NCI-H2029 treated with DMSO at 0.1 percent for 48 hours (cell line): ENCODE measurements at regions not wholly inside any gene's neighbourhood (a gene's known extent, or its start where the extent isn't known, plus 50 kb on each side); places are given as distances from the start of the nearest gene placed in this dataset.

Source experiments
- DNase-seq: peaks from one replicate; lab custom pipeline; 2025; lab: John Stamatoyannopoulos, UW

- no peak for DNase-seq
Measured at GRCh38 chr11:80074837-80075236, 634.0 kb upstream of the TENM4 start.

DNA sequence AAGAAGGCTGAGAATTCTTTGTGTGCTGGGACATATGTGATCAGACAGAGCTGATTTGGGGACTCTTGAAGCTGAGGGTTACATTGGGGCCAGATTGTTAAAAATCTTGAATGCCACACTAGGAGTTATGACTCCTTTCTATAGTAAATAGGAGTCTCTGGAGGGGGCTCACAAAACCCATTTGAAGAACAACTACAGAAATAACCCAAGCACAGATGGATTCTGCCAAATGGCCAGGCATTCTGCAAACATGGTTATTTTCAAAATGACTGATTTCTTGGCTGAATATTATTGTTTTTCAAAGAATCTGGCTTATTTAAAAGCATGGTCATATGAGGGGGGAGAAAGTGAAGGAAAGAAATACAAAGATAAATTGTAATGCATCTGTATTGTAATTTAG is 625.5 kb upstream of the TENM4 start:
- no peak for DNase-seq

DNA sequence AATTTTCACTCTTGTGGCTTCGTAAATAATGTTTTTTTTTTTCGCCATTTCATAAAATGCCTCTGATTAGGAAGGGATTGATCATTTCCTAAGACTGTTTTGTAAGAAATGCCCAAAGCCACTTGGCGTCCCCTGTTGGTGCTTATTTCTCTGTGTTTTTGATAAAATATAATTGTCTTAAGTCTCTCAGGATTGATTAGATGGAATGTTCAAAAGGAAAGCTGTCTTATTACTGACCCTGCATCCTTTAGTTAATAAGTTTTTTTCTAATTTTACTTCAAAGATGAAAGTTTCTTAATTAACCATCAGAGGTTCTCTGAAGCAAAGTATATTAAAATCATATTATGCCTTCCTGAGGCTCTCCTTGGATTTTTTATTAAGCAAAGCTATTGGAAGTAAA is 624.3 kb upstream of the TENM4 start:
- DNase-seq, result no peak

DNA sequence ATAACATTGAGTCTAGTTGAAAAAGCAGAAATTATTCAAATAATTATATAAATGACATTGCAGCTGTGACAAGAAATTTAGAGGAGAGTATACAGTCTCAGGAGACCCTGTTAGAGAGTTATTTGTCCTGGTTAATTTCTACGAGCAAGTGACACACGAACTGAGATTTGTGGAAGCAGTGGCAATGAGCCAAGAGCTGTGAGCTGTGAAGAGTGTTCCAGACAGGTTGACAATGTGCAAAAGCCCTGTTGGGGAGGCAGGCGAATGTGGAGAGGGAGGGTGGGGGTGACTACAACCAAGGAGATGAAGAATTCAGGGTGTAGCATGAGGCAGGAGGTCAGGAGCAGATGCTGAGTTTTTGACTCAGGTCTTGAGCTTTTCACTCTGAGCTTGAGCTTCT is 620.2 kb upstream of the TENM4 start:
- no peak for DNase-seq

DNA sequence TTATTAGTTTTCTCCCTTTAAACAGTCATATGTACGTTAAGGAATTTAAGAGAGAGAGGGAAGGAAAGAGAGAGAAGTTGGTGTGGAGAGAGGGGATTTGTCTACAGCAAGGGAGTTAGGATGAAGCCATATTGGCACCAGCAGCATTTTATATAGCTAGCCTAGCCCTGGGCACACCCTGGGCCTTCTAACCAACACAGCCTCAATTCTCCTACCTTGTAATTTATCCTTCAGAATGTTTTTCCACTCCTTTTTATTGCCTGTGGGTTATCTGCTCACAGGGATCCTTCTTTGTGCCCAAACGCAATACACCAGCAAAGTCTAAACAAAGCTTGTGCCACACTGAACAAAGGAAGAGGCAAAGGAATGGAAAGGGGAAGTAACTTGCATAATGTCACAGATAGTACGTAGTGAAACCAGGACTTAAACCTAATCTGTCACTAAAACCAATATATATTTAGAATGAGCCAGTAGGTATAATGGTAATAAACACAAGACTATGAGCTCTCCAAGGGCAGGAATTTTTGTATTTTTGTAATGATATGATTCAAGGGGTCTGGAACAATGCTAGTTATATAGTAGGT is 613.8 kb upstream of the TENM4 start:
- no peak for DNase-seq

DNA sequence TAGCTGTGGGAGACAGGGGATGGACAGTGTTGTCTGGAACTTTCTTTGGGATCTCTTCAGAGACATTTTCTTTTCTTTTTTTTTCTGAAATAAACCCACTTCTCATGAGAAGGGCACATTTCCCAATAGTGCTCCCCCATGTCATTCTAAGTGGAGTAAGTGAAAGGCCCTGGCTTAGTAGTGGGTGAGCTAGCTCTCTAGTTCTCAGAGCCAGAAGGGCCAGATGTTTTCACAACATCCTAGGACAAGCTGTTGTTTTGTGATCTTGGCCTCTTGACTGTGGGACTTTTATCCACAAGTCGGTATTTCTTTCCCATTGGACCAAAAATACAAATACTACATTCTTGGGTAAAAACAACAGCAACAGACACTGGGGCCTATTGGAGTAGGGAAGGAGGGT is 607.7 kb upstream of the TENM4 start:
- DNase-seq, result no peak

GRCh38 chr11:80041136-80042000 is 600.5 kb upstream of the TENM4 start:
- DNase-seq, result no peak

- DNase-seq, result no peak
Measured at GRCh38 chr11:80034801-80035200, 594.0 kb upstream of the TENM4 start.

DNA sequence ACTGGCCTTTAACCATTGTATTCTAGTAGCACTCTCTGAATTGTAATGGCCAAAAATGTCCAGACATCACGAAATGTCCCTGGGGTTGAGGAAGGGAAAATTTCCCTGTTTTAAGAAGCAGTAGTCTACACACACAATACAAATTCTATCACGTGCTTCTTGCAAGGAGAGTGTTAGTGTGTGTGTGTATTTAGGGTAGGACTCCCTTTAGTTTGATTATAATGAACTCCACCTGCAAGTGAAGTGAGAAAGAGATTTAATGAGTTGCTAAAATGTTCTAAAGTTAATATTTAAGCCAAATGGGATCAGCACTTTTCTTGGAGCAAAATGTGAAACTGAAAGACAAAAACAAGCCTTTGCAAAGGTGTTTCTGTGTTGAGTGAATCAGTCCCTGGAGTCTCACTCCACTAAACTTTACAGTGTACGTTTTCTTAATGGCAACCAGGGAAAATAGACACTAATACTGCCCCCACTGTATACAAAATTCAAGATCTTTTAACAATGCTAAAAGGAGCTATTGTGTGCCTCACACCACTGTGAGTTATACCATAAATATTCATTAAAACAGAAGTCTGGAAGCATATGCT is 590.3 kb upstream of the TENM4 start:
- no peak for DNase-seq

- no peak for DNase-seq
Measured at GRCh38 chr11:80028998-80029397, 588.2 kb upstream of the TENM4 start.

DNA sequence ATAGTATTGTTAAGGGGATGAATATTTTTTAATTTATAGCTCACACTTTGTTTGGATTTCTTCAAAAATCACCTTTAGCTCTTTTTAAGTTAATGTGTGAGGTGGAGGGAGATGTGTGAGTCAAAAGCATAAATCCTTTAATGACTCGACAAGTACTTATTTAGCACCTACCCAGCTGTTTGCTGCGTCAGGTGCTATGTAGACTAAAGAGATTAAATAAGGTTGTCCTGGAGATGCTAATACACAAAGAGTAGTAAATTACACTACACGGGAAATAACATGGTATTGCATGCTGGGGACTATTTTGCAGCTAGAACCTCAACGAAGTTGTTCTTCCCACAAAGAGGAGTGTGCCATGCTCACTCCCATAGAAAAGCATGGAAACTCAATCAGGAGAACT is 583.3 kb upstream of the TENM4 start:
- DNase-seq, result no peak

DNA sequence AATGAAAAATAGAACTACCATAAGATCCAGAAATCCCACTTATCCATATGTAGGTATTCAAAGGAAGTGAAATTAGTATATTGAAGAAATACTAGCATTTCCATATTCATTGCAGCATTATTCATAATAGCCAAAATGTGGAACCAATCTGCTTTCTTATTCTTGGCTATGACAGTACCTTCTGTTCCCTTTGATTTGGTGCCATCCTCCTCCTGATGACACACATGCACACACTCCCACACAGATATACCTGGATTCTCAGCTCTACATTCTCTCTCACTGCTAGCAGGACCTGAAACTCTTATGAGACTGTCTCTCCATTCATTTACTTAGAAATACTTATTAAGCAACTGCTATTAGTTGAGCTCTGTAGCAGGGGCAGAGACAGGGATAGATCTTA is 582.6 kb upstream of the TENM4 start:
- no peak for DNase-seq

- no peak for DNase-seq
Measured at GRCh38 chr11:80010536-80010935, 569.7 kb upstream of the TENM4 start.

DNA sequence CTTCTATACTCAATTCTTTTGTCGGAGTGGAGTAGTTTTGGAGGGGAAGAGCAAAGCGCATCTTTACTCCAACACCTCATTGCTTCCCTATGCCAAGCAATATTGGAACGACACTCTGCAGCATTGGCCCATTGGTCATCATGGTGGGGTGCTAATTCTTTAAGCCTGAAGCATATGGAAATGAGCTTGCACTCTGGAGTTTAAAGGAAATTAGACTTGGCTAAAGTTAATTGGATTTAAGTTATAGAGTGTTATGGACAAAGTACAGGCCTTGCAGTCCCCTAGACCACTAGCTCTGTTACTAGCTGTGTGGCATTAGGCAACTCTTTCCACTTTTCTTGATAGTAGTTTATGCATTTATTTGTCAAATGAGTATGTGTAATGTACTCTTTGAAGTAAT is 568.3 kb upstream of the TENM4 start:
- DNase-seq, result no peak

GRCh38 chr11:80007616-80008015 is 566.8 kb upstream of the TENM4 start:
- no peak for DNase-seq

- no peak for DNase-seq
Measured at GRCh38 chr11:79990141-79990540, 549.3 kb upstream of the TENM4 start.

DNA sequence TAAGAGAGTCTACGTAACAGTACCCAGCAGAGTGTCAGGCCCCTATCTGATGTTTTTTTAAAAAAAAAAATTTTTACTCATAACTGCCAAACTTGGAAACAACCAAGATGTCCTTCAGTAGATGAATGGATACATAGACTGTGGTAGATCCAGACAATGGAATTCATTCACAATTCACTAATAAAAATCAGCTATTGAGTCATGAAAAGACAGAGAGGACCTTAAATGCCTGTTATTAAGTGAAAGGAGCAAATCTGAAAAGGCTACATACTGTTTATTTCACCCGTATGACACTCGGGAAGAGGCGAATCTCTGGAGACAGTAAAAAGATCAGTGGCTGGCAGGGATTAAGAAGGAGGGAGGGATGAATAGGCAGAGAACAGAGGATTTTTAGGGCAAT is 541.4 kb upstream of the TENM4 start:
- DNase-seq, result no peak

- no peak for DNase-seq
Measured at GRCh38 chr11:79980916-79981315, 540.1 kb upstream of the TENM4 start.

- peak; percentile 93 for DNase-seq
Measured at GRCh38 chr11:79973721-79974617, 533.1 kb upstream of the TENM4 start.

GRCh38 chr11:79971255-79971654 is 530.4 kb upstream of the TENM4 start:
- DNase-seq, result no peak

DNA sequence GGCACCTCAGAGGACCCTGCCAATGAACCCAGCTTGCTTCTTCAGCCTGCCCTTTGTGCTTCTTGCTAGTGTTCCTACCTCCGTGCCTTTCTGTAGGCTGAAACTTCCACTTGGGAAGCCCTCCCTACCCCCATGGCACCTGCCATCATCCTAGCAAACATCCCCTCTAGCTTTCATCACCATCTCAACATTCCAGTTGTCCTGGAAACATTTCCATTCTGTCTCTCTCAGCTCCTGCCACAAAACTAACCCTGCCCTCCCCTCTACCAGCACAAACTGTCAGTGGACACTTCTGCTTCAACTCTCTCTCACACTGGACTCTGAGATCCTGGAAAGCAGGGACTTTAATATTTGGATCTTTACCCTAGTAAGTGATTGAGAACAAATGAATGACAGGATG is 525.8 kb upstream of the TENM4 start:
- no peak for DNase-seq

- no peak for DNase-seq
Measured at GRCh38 chr11:79963856-79964645, 523.2 kb upstream of the TENM4 start.
